RWPE1 (cell line): ENCODE measurements at regions not wholly inside any gene's neighbourhood (a gene's known extent, or its start where the extent isn't known, plus 50 kb on each side); places are given as distances from the start of the nearest gene placed in this dataset.

Source experiments
- CTCF ChIA-PET: fragments of 350-600 bp; sonication (Branson Sonifier 250); formaldehyde crosslinking; extraction: SDS; loops from one replicate; lab custom pipeline; 2021; lab: Yijun Ruan, JAX
- POLR2A ChIA-PET: fragments of 400-600 bp; formaldehyde crosslinking; extraction: SDS; loops from one replicate; lab custom pipeline; 2020; ENCODE audit warnings: antibody characterized with exemption; ENCODE audit not compliant: low non-redundant PET; lab: Yijun Ruan, JAX
- DNase-seq: peaks from one replicate; pipeline ENCODE4 v3.0.0; 2012; ENCODE audit warnings: low spot score
- H3K27ac ChIP-seq: fragments of 450-650 bp; 2 replicates; pipeline ENCODE4 v1.5.1; 2017
- CTCF ChIP-seq: fragments of 450-650 bp; conservative IDR thresholded peaks from 2 replicates; pipeline ENCODE4 v1.5.1; 2017; ENCODE audit warnings: low read depth, mild to moderate bottlenecking

DNA sequence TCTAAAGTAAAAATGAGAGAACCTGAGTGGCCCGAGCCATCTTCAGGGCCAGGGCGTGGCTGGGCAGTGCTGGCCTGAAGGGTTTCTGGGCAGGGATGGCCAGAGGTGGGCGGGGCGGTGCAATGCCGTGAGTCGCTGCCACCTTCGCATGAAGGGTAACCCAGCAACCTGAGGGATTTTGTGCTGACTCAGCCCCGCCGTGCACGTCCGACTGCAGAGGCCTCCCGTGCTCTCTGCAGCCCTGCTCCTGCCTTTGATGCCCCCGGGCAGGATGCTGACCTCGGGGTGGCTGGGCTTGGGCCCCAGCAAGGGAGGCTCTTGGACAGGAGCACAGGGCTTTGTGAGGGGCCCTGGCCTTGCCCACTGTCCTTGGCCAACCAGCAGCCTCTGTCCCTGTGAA lies 81.7 kb upstream of the GATA5 start:
- POLR2A ChIA-PET, result no interaction called here
- no peak for TF ChIP-seq CTCF

GRCh38 chr20:62557999-62558408 lies 82.2 kb upstream of the GATA5 start:
- H3K27ac ChIP-seq, result no peak overlapping the region
- ChIA-PET POLR2A (no interaction called here), CTCF (no interaction called here)
- no peak for TF ChIP-seq CTCF
- DNase-seq, result no peak

More for the DNA sequence above, 81.7 kb upstream of the GATA5 start:
- peak; percentile 57 for DNase-seq
- CTCF ChIA-PET, result no interaction called here
- no peak overlapping the region for H3K27ac ChIP-seq

DNA sequence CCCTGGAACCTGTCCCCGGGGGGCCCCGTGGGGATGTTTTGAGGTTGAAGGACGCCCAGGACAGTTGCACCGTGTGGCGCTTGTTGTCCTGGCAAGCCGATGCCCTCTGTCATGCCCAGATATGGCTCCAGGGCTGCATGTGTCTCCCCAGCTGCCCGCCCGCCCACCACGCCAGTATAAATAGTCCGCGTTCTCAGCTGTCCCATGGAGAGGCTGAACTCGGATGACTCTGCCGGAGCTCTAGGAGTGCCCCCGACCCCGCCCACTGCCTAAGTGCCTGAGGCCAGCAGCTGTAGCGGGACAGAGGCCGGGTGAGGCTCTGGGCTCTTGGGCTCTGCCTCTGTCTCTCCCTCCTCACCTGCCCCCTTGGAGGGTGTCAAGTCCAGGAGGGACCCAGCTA lies 83.0 kb upstream of the GATA5 start:
- POLR2A ChIA-PET, result no interaction called here
- CTCF ChIA-PET, result interaction anchor here (0.7 to 1.1 kb wide), 3 partner anchors 12 to 25 kb away, joined by 4 to 5 read pairs (median 4); no protein-coding TSS in a partner anchor

DNA sequence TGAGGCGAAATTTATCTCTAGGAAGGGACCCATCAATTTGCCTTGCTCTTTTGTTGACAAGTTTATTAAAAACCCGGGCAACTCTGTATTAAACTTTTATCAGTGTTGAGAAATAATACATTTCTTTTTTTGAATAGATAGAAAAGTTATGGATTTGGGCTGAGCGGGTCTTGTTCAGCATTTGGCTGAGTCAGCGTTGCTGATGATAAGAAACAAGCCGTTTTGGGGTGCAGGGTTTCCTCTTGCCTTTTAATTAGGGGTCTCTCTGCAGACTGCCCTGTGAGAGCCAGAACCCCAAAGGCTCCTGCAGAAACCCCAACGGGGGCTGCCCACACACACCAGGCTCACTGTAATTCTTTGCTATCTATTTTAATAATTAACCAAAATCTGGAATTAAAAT lies 82.1 kb upstream of the SLCO4A1 start:
- no peak for DNase-seq
- ChIA-PET CTCF (interaction anchor here (1.2 to 1.3 kb wide), 2 partner anchors 56 to 60 kb away, joined by 4 to 6 read pairs; no protein-coding TSS in a partner anchor), POLR2A (no interaction called here)
- TF ChIP-seq CTCF, result no peak
- H3K27ac ChIP-seq, result no peak overlapping the region

More for the DNA sequence above, 83.0 kb upstream of the GATA5 start:
- no peak overlapping the region for H3K27ac ChIP-seq
- TF ChIP-seq CTCF, result no peak
- no peak for DNase-seq

DNA sequence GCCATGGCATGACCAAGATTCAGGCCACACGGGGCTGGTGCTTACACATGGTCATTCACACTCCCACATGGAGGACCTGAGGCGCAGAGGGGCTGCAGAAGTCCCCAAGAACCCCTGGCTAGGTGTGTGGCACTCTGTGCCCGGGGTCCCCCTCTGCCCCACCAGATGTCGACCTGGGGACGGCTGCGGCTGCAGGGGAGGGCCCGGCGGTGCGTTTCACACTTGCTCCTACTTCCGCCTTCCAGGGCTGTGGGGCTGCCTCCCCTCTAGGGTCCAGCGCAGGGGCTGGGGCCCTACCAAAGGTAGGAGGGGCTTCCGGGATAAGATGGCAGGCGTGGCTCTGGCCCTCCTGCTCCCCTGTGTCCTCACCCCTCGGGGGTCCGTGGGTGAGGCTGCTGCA lies 81.1 kb upstream of the SLCO4A1 start:
- no peak for TF ChIP-seq CTCF
- H3K27ac ChIP-seq, result no peak overlapping the region
- DNase-seq, result no peak
- POLR2A ChIA-PET, result no interaction called here
- CTCF ChIA-PET, result interaction anchor here (0.6 to 1.3 kb wide), 2 partner anchors 10 to 61 kb away, joined by 3 to 6 read pairs; no protein-coding TSS in a partner anchor

GRCh38 chr20:62561948-62562347 lies 80.4 kb upstream of the SLCO4A1 start:
- no peak overlapping the region for H3K27ac ChIP-seq
- no peak for TF ChIP-seq CTCF
- ChIA-PET CTCF (interaction anchor here (0.5 to 1.1 kb wide), 5 partner anchors 9 to 139 kb away, joined by 3 to 4 read pairs (median 3); no protein-coding TSS in a partner anchor), POLR2A (no interaction called here)
- no peak for DNase-seq
